ENCODE measurements at regions not wholly inside any gene's neighbourhood (a gene's known extent, or its start where the extent isn't known, plus 50 kb on each side); places are given as distances from the start of the nearest gene placed in this dataset.

- WGBS, result 71% methylated on average over 2 of the region's 2 CpGs
- H3K4me3 ChIP-seq (ENCODE audit: low read length in 2 of 2), result no peak overlapping the region
- H3K27ac ChIP-seq (ENCODE audit: low read depth in 1 of 2, low read length in 1 of 2), result no peak overlapping the region
- no peaks in the 10 kb centered on the region for H3K27me3 ChIP-seq (ENCODE audit: control insufficient read depth in 2 of 2, insufficient read depth in 1 of 2, low read length in 1 of 2)
- no peaks in the 10 kb centered on the region for H3K36me3 ChIP-seq (ENCODE audit: control insufficient read depth in 2 of 2, insufficient read depth in 2 of 2, low read length in 1 of 2)
- no peaks in the 10 kb centered on the region for H3K9me3 ChIP-seq (ENCODE audit: control insufficient read depth in 2 of 2, insufficient read depth in 1 of 2, low read length in 1 of 2)
- no peaks in the 10 kb centered on the region for H3K4me1 ChIP-seq (ENCODE audit: control insufficient read depth in 2 of 2, insufficient read depth in 2 of 2, low read length in 2 of 2)
- no peak for DNase-seq (ENCODE audit: low read depth in 6 of 9, low spot score in 9 of 9)
These were observed 260.7 kb downstream of the AJAP1 start for GRCh38 chr1:4915154-4915553.

GRCh38 chr1:4908486-4908885 lies 254.1 kb downstream of the AJAP1 start:
- H3K27me3 ChIP-seq (ENCODE audit: control insufficient read depth in 2 of 2, insufficient read depth in 1 of 2, low read length in 1 of 2), result no peaks in the 10 kb centered on the region
- 90% methylated on average over 13 of the region's 13 CpGs for WGBS
- H3K36me3 ChIP-seq (ENCODE audit: control insufficient read depth in 2 of 2, insufficient read depth in 2 of 2, low read length in 1 of 2), result no peaks in the 10 kb centered on the region
- no peak overlapping the region for H3K27ac ChIP-seq (ENCODE audit: low read depth in 1 of 2, low read length in 1 of 2)
- no peak for DNase-seq (ENCODE audit: low read depth in 6 of 9, low spot score in 9 of 9)
- no peak overlapping the region for H3K4me3 ChIP-seq (ENCODE audit: low read length in 2 of 2)
- peaks cover 0 to 6% of the 10 kb centered on the region in 2 donors for H3K9me3 ChIP-seq (ENCODE audit: control insufficient read depth in 2 of 2, insufficient read depth in 1 of 2, low read length in 1 of 2)
- H3K4me1 ChIP-seq (ENCODE audit: control insufficient read depth in 2 of 2, insufficient read depth in 2 of 2, low read length in 2 of 2), result no peaks in the 10 kb centered on the region

GRCh38 chr1:4894566-4894965 lies 240.2 kb downstream of the AJAP1 start:
- no peaks in the 10 kb centered on the region for H3K9me3 ChIP-seq (ENCODE audit: control insufficient read depth in 2 of 2, insufficient read depth in 1 of 2, low read length in 1 of 2)
- H3K4me1 ChIP-seq (ENCODE audit: control insufficient read depth in 2 of 2, insufficient read depth in 2 of 2, low read length in 2 of 2), result no peaks in the 10 kb centered on the region
- H3K4me3 ChIP-seq (ENCODE audit: low read length in 2 of 2), result no peak overlapping the region
- H3K27me3 ChIP-seq (ENCODE audit: control insufficient read depth in 2 of 2, insufficient read depth in 1 of 2, low read length in 1 of 2), result no peaks in the 10 kb centered on the region
- no peaks in the 10 kb centered on the region for H3K36me3 ChIP-seq (ENCODE audit: control insufficient read depth in 2 of 2, insufficient read depth in 2 of 2, low read length in 1 of 2)
- H3K27ac ChIP-seq (ENCODE audit: low read depth in 1 of 2, low read length in 1 of 2), result no peak overlapping the region
- WGBS, result 29% methylated on average over 4 of the region's 4 CpGs
- no peak for DNase-seq (ENCODE audit: low read depth in 6 of 9, low spot score in 9 of 9)

- Histone ChIP-seq H3K9me3 (ENCODE audit: control insufficient read depth in 2 of 2, insufficient read depth in 1 of 2, low read length in 1 of 2) (no peaks in the 10 kb centered on the region), H3K36me3 (ENCODE audit: control insufficient read depth in 2 of 2, insufficient read depth in 2 of 2, low read length in 1 of 2) (no peaks in the 10 kb centered on the region), H3K27me3 (ENCODE audit: control insufficient read depth in 2 of 2, insufficient read depth in 1 of 2, low read length in 1 of 2) (no peaks in the 10 kb centered on the region), H3K4me3 (ENCODE audit: low read length in 2 of 2) (no peak overlapping the region), H3K27ac (ENCODE audit: low read depth in 1 of 2, low read length in 1 of 2) (no peak overlapping the region), H3K4me1 (ENCODE audit: control insufficient read depth in 2 of 2, insufficient read depth in 2 of 2, low read length in 2 of 2) (no peaks in the 10 kb centered on the region)
- DNase-seq (ENCODE audit: low read depth in 6 of 9, low spot score in 9 of 9), result no peak
- WGBS, result 53% methylated on average over 8 of the region's 8 CpGs
These were observed 226.2 kb downstream of the AJAP1 start for GRCh38 chr1:4880626-4881025.

- H3K27me3 ChIP-seq (ENCODE audit: control insufficient read depth in 2 of 2, insufficient read depth in 1 of 2, low read length in 1 of 2), result no peaks in the 10 kb centered on the region
- 88% methylated on average over 3 of the region's 3 CpGs for WGBS
- H3K4me3 ChIP-seq (ENCODE audit: low read length in 2 of 2), result no peak overlapping the region
- H3K36me3 ChIP-seq (ENCODE audit: control insufficient read depth in 2 of 2, insufficient read depth in 2 of 2, low read length in 1 of 2), result no peaks in the 10 kb centered on the region
- H3K27ac ChIP-seq (ENCODE audit: low read depth in 1 of 2, low read length in 1 of 2), result no peak overlapping the region
- H3K9me3 ChIP-seq (ENCODE audit: control insufficient read depth in 2 of 2, insufficient read depth in 1 of 2, low read length in 1 of 2), result no peaks in the 10 kb centered on the region
- H3K4me1 ChIP-seq (ENCODE audit: control insufficient read depth in 2 of 2, insufficient read depth in 2 of 2, low read length in 2 of 2), result no peaks in the 10 kb centered on the region
- no peak for DNase-seq (ENCODE audit: low read depth in 6 of 9, low spot score in 9 of 9)
These were observed 223.0 kb downstream of the AJAP1 start for GRCh38 chr1:4877426-4877825.

GRCh38 chr1:4871373-4871772 lies 217.0 kb downstream of the AJAP1 start:
- Histone ChIP-seq H3K36me3 (ENCODE audit: control insufficient read depth in 2 of 2, insufficient read depth in 2 of 2, low read length in 1 of 2) (no peaks in the 10 kb centered on the region), H3K9me3 (ENCODE audit: control insufficient read depth in 2 of 2, insufficient read depth in 1 of 2, low read length in 1 of 2) (peaks cover 0 to 4% of the 10 kb centered on the region in 2 donors), H3K4me3 (ENCODE audit: low read length in 2 of 2) (no peak overlapping the region), H3K27ac (ENCODE audit: low read depth in 1 of 2, low read length in 1 of 2) (no peak overlapping the region), H3K4me1 (ENCODE audit: control insufficient read depth in 2 of 2, insufficient read depth in 2 of 2, low read length in 2 of 2) (no peaks in the 10 kb centered on the region), H3K27me3 (ENCODE audit: control insufficient read depth in 2 of 2, insufficient read depth in 1 of 2, low read length in 1 of 2) (no peaks in the 10 kb centered on the region)
- 93% methylated on average over 3 of the region's 3 CpGs for WGBS
- no peak for DNase-seq (ENCODE audit: low read depth in 6 of 9, low spot score in 9 of 9)

- Histone ChIP-seq H3K4me1 (ENCODE audit: control insufficient read depth in 2 of 2, insufficient read depth in 2 of 2, low read length in 2 of 2) (no peaks in the 10 kb centered on the region), H3K36me3 (ENCODE audit: control insufficient read depth in 2 of 2, insufficient read depth in 2 of 2, low read length in 1 of 2) (no peaks in the 10 kb centered on the region), H3K4me3 (ENCODE audit: low read length in 2 of 2) (no peak overlapping the region), H3K27ac (ENCODE audit: low read depth in 1 of 2, low read length in 1 of 2) (no peak overlapping the region), H3K9me3 (ENCODE audit: control insufficient read depth in 2 of 2, insufficient read depth in 1 of 2, low read length in 1 of 2) (peaks cover 0 to 4% of the 10 kb centered on the region in 2 donors), H3K27me3 (ENCODE audit: control insufficient read depth in 2 of 2, insufficient read depth in 1 of 2, low read length in 1 of 2) (no peaks in the 10 kb centered on the region)
- WGBS, result 84% methylated on average over 2 of the region's 2 CpGs
- no peak for DNase-seq (ENCODE audit: low read depth in 6 of 9, low spot score in 9 of 9)
These were observed 214.1 kb downstream of the AJAP1 start for GRCh38 chr1:4868521-4868920.

- no peak for DNase-seq (ENCODE audit: low read depth in 6 of 9, low spot score in 9 of 9)
- Histone ChIP-seq H3K27me3 (ENCODE audit: control insufficient read depth in 2 of 2, insufficient read depth in 1 of 2, low read length in 1 of 2) (no peaks in the 10 kb centered on the region), H3K27ac (ENCODE audit: low read depth in 1 of 2, low read length in 1 of 2) (no peak overlapping the region), H3K9me3 (ENCODE audit: control insufficient read depth in 2 of 2, insufficient read depth in 1 of 2, low read length in 1 of 2) (no peaks in the 10 kb centered on the region), H3K36me3 (ENCODE audit: control insufficient read depth in 2 of 2, insufficient read depth in 2 of 2, low read length in 1 of 2) (no peaks in the 10 kb centered on the region), H3K4me1 (ENCODE audit: control insufficient read depth in 2 of 2, insufficient read depth in 2 of 2, low read length in 2 of 2) (no peaks in the 10 kb centered on the region), H3K4me3 (ENCODE audit: low read length in 2 of 2) (no peak overlapping the region)
- WGBS, result 82% methylated on average over 3 of the region's 3 CpGs
These were observed 202.0 kb downstream of the AJAP1 start for GRCh38 chr1:4856396-4856795.

GRCh38 chr1:4854367-4854766 lies 200.0 kb downstream of the AJAP1 start:
- no peaks in the 10 kb centered on the region for H3K4me1 ChIP-seq (ENCODE audit: control insufficient read depth in 2 of 2, insufficient read depth in 2 of 2, low read length in 2 of 2)
- DNase-seq (ENCODE audit: low read depth in 6 of 9, low spot score in 9 of 9), result no peak
- H3K27ac ChIP-seq (ENCODE audit: low read depth in 1 of 2, low read length in 1 of 2), result no peak overlapping the region
- H3K36me3 ChIP-seq (ENCODE audit: control insufficient read depth in 2 of 2, insufficient read depth in 2 of 2, low read length in 1 of 2), result no peaks in the 10 kb centered on the region
- H3K4me3 ChIP-seq (ENCODE audit: low read length in 2 of 2), result no peak overlapping the region
- no peaks in the 10 kb centered on the region for H3K27me3 ChIP-seq (ENCODE audit: control insufficient read depth in 2 of 2, insufficient read depth in 1 of 2, low read length in 1 of 2)
- 93% methylated on average over 8 of the region's 8 CpGs for WGBS
- no peaks in the 10 kb centered on the region for H3K9me3 ChIP-seq (ENCODE audit: control insufficient read depth in 2 of 2, insufficient read depth in 1 of 2, low read length in 1 of 2)

- Histone ChIP-seq H3K36me3 (ENCODE audit: control insufficient read depth in 2 of 2, insufficient read depth in 2 of 2, low read length in 1 of 2) (no peaks in the 10 kb centered on the region), H3K27me3 (ENCODE audit: control insufficient read depth in 2 of 2, insufficient read depth in 1 of 2, low read length in 1 of 2) (no peaks in the 10 kb centered on the region), H3K4me3 (ENCODE audit: low read length in 2 of 2) (no peak overlapping the region), H3K27ac (ENCODE audit: low read depth in 1 of 2, low read length in 1 of 2) (no peak overlapping the region), H3K4me1 (ENCODE audit: control insufficient read depth in 2 of 2, insufficient read depth in 2 of 2, low read length in 2 of 2) (no peaks in the 10 kb centered on the region), H3K9me3 (ENCODE audit: control insufficient read depth in 2 of 2, insufficient read depth in 1 of 2, low read length in 1 of 2) (no peaks in the 10 kb centered on the region)
- WGBS, result 94% methylated on average over 5 of the region's 5 CpGs
- DNase-seq (ENCODE audit: low read depth in 6 of 9, low spot score in 9 of 9), result no peak
These were observed 199.5 kb downstream of the AJAP1 start for GRCh38 chr1:4853904-4854303.

All from thymus (tissue), 11 donors.